Stimulated activated effector memory CD8-positive, alpha-beta T cell treated with anti-CD3 and anti-CD28 coated beads, Interleukin-12 subunit alpha, Interleukin-12 subunit beta, amount 100 ng/mL, for 72 hours (primary cell): ENCODE measurements at regions not wholly inside any gene's neighbourhood (a gene's known extent, or its start where the extent isn't known, plus 50 kb on each side); places are given as distances from the start of the nearest gene placed in this dataset.

Experiments
- ATAC-seq: fragments of 150-1000 bp; cut with Tn5 transposase; 2 replicates; pipeline ENCODE4 v1.10.0; 2021
- DNase-seq, 2 donors: peaks; one replicate each; pipeline ENCODE4 v3.0.0; 2021 to 2022; ENCODE audit warnings: low spot score in 2 of 2
- H3K27ac Mint-ChIP-seq: one replicate; pipeline ENCODE4 v1.8.0; 2022; ENCODE audit warnings: mild to moderate bottlenecking, mixed read lengths
- H3K36me3 Mint-ChIP-seq: one replicate; pipeline ENCODE4 v1.8.0; 2022; ENCODE audit warnings: mild to moderate bottlenecking, mixed read lengths
- H3K4me1 Mint-ChIP-seq: one replicate; pipeline ENCODE4 v1.8.0; 2022; ENCODE audit warnings: mixed read lengths
- H3K4me3 Mint-ChIP-seq: one replicate; pipeline ENCODE4 v1.8.0; 2022; ENCODE audit warnings: mild to moderate bottlenecking, mixed read lengths
- H3K9me3 Mint-ChIP-seq: one replicate; pipeline ENCODE4 v1.8.0; 2022; ENCODE audit warnings: mixed read lengths

- Mint-ChIP-seq H3K4me3 (no peak overlapping the region), H3K4me1 (peaks cover 25% of the 10 kb centered on the region), H3K9me3 (peaks cover 4% of the 10 kb centered on the region), H3K27ac (no peak overlapping the region), H3K36me3 (no peaks in the 10 kb centered on the region)
- DNase-seq (no peak), ATAC-seq (no peak)
Observed at GRCh38 chr10:45500798-45501197, 126.8 kb downstream of the ALOX5 start.

- ATAC-seq, result no peak
- Mint-ChIP-seq H3K4me3 (no peak overlapping the region), H3K9me3 (peaks cover 8% of the 10 kb centered on the region), H3K36me3 (no peaks in the 10 kb centered on the region), H3K27ac (no peak overlapping the region), H3K4me1 (peaks cover 30% of the 10 kb centered on the region)
- no peak for DNase-seq
Observed at GRCh38 chr10:45500304-45500703, 126.3 kb downstream of the ALOX5 start.

GRCh38 chr10:45495438-45496152, 121.6 kb downstream of the ALOX5 start:
- peaks cover 9% of the 10 kb centered on the region for H3K9me3 Mint-ChIP-seq
- peaks cover 29% of the 10 kb centered on the region for H3K4me1 Mint-ChIP-seq
- ATAC-seq, result peak; percentile 47
- no peaks in the 10 kb centered on the region for H3K36me3 Mint-ChIP-seq
- no peak overlapping the region for H3K27ac Mint-ChIP-seq
- no peak for DNase-seq
- H3K4me3 Mint-ChIP-seq, result no peak overlapping the region
